ENCODE measurements at regions not wholly inside any gene's neighbourhood (a gene's known extent, or its start where the extent isn't known, plus 50 kb on each side); places are given as distances from the start of the nearest gene placed in this dataset.

- Histone ChIP-seq H3K27me3 (no peaks in the 10 kb centered on the region), H3K36me3 (no peaks in the 10 kb centered on the region), H3K4me3 (no peak overlapping the region), H3K4me1 (no peaks in the 10 kb centered on the region), H3K27ac (no peak overlapping the region), H3K9me3 (no peaks in the 10 kb centered on the region)
- intact Hi-C loops (cut with DNase I; ENCODE audit: low total_unique reads), result no loop called here
- TF ChIP-seq CTCF (IDR thresholded peaks at IDR 0.05), result no peak
- TF ChIP-seq POLR2A (IDR thresholded peaks at IDR 0.05), result no peak
- DNase-seq, result no peak
Observed at GRCh38 chr13:33745370-33746324, 72.3 kb upstream of the RFC3 start.

GRCh38 chr13:33746867-33747266, 71.1 kb upstream of the RFC3 start:
- TF ChIP-seq CTCF (IDR thresholded peaks at IDR 0.05), result no peak
- TF ChIP-seq POLR2A (IDR thresholded peaks at IDR 0.05), result no peak
- Histone ChIP-seq H3K4me3 (no peak overlapping the region), H3K4me1 (no peaks in the 10 kb centered on the region), H3K36me3 (no peaks in the 10 kb centered on the region), H3K9me3 (no peaks in the 10 kb centered on the region), H3K27me3 (no peaks in the 10 kb centered on the region), H3K27ac (no peak overlapping the region)
- intact Hi-C loops (cut with DNase I; ENCODE audit: low total_unique reads), result no loop called here
- DNase-seq, result no peak

- no peak for TF ChIP-seq POLR2A (IDR thresholded peaks at IDR 0.05)
- TF ChIP-seq CTCF (IDR thresholded peaks at IDR 0.05), result no peak
- H3K27ac ChIP-seq, result no peak overlapping the region
- intact Hi-C loops (cut with DNase I; ENCODE audit: low total_unique reads), result no loop called here
- no peak overlapping the region for H3K4me3 ChIP-seq
- H3K9me3 ChIP-seq, result no peaks in the 10 kb centered on the region
- H3K4me1 ChIP-seq, result no peaks in the 10 kb centered on the region
- no peaks in the 10 kb centered on the region for H3K36me3 ChIP-seq
- no peaks in the 10 kb centered on the region for H3K27me3 ChIP-seq
- DNase-seq, result no peak
Observed at GRCh38 chr13:33751151-33751550, 66.8 kb upstream of the RFC3 start.

GRCh38 chr13:33752094-33752493, 65.9 kb upstream of the RFC3 start:
- no peak for DNase-seq
- Histone ChIP-seq H3K9me3 (no peaks in the 10 kb centered on the region), H3K4me1 (no peaks in the 10 kb centered on the region), H3K27me3 (no peaks in the 10 kb centered on the region), H3K4me3 (no peak overlapping the region), H3K27ac (no peak overlapping the region), H3K36me3 (no peaks in the 10 kb centered on the region)
- intact Hi-C loops (cut with DNase I; ENCODE audit: low total_unique reads), result no loop called here
- TF ChIP-seq CTCF (IDR thresholded peaks at IDR 0.05) (no peak), POLR2A (IDR thresholded peaks at IDR 0.05) (no peak)

GRCh38 chr13:33752597-33752996, 65.4 kb upstream of the RFC3 start:
- Histone ChIP-seq H3K4me3 (no peak overlapping the region), H3K36me3 (no peaks in the 10 kb centered on the region), H3K27ac (no peak overlapping the region), H3K27me3 (no peaks in the 10 kb centered on the region), H3K9me3 (no peaks in the 10 kb centered on the region), H3K4me1 (no peaks in the 10 kb centered on the region)
- TF ChIP-seq POLR2A (IDR thresholded peaks at IDR 0.05) (no peak), CTCF (IDR thresholded peaks at IDR 0.05) (no peak)
- DNase-seq, result no peak
- intact Hi-C loops (cut with DNase I; ENCODE audit: low total_unique reads), result no loop called here

Data from uterus (tissue), 3 donors.